SIG-M5 treated with dmso at 0.1 percent for 504 hours (cell line): ENCODE measurements at regions not wholly inside any gene's neighbourhood (a gene's known extent, or its start where the extent isn't known, plus 50 kb on each side); places are given as distances from the start of the nearest gene placed in this dataset.
"Not testable (repeated sequence)": the region's sequence is repeated elsewhere in the genome, so short reads cannot be mapped to it uniquely, and the experiment has no call there.

ENCODE experiments used
- DNase-seq: peaks from one replicate; lab custom pipeline; 2025; ENCODE audit not compliant: unreplicated experiment; lab: John Stamatoyannopoulos, UW

DNA sequence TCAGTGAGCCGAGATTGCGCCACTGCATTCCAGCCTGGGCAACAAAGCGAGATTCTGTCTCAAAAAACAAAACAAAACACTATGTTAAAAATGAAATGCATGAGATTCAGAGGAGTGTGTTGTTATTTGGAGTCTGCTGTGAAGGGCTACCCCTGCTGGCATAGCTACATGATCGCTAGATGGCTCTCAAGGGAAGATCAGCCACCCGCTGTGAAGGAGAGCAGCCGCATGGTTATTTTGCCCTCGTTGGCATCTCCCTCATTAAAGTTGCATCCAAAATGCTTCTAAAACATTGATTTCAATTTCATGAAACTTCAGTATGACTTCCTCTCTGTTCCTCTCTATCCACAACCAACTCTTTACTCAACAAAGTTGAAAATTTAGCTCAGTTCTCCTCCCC lies 54.8 kb upstream of the NDUFV2 start:
- DNase-seq: no peak

GRCh38 chr18:9048236-9048635 lies 54.3 kb upstream of the NDUFV2 start:
- DNase-seq: no peak

DNA sequence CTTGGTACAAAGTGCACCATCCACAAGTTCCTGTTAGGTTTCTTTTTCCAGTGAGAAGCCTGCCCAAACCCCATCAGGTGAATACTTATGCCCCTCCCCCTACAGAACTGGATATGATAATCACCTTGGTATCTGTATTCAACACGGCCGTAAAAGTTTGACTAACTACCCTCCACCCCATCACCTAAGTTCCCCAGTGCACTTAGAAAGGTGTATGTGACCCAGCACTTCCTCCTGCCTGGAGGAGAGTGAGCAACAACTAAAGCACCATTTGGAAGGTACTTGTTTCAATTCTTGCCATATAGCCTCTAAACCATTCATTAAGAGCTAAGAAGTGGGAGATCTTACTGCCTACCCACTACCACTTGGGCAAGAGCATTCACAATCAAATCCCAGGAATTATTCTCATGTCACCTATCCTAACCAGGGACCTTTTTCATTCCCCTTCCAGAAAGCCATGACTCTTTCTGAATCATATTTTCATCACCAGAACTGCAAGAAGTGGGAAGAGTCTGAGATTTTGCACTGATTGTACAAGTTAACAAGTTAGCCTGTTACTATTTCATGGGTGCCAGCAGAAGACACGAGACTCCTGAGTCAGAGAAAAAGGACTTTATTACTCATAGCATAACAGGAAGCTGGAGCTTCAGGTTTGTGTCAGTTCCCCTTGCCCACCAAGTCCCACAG lies 53.5 kb upstream of the NDUFV2 start:
- no peak for DNase-seq

DNA sequence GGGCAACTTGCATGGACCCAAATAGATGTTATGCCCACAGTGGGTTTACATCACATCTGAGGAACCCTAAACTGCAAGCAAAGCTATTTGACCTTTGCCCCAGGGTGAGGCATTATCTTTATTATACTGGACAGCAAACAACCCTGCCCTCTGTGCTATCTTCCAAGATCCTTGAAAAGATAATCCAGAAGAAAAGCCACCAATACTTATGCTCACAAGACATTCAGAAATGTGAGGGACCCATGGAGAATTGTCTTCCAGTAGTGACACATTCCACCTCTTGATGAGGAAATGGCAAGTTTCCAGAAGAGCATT lies 53.0 kb upstream of the NDUFV2 start:
- no peak for DNase-seq

DNA sequence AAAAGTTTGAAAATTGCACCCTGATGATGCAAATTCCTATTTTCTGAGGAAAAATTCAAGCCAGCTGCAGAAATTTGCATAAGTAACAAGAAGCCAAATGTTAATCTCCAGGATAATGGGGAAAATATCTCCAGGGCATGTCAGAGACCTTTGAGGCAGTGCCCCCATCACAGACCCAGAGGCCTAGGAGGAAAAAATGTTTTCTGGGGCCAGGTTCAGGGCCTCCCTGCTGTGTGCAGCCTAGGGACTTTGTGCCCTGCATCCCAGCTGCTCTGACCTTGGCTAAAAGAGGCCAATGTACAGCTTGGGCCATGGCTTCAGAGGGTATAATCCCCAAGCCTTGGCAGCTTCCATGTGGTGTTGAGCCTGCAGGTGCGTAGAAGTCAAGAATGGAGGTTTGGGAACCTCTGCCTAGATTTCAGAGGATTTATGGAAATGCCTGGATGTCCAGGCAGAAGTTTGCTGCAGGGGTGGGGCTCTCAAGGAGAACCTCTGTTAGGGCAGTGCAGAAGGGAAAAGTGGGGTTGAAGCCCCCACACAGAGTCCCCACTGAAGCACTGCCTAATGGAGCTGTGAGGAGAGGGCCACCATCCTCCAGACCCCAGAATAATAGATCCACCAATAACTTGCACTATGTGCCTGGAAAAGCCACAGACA lies 51.7 kb upstream of the NDUFV2 start:
- not testable (repeated sequence) for DNase-seq
